NOMO-1 treated with dmso at 0.1 percent for 144 hours (cell line): ENCODE measurements at regions not wholly inside any gene's neighbourhood (a gene's known extent, or its start where the extent isn't known, plus 50 kb on each side); places are given as distances from the start of the nearest gene placed in this dataset.
"Not testable (repeated sequence)": the region's sequence is repeated elsewhere in the genome, so short reads cannot be mapped to it uniquely, and the experiment has no call there.

Experiments
- DNase-seq: peaks from one replicate; lab custom pipeline; 2025; ENCODE audit not compliant: unreplicated experiment; lab: John Stamatoyannopoulos, UW

GRCh38 chr1:238783633-238784032, 602.7 kb upstream of the CHRM3 start:
- DNase-seq: no peak

DNA sequence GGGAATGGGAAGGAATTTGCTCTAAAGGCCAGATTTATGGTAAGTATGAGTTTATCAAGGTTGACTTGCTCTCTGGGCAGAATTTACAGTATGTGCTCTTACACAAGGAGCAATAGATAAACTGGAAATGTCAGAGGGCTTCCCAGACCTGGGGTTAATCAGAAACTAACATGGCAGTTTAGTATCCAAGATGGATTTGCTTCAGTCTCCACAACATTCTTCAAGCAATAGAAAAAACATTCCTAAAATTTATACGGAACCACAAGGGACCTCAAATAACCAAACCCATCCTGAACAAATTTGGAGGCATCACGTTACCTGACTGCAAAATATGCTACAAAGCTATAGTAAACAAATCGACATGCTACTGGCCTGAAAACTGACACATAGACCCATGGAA, 606.7 kb upstream of the CHRM3 start:
- DNase-seq: no peak

- DNase-seq: no peak
Observed at GRCh38 chr1:238778113-238778512, 608.3 kb upstream of the CHRM3 start.

DNA sequence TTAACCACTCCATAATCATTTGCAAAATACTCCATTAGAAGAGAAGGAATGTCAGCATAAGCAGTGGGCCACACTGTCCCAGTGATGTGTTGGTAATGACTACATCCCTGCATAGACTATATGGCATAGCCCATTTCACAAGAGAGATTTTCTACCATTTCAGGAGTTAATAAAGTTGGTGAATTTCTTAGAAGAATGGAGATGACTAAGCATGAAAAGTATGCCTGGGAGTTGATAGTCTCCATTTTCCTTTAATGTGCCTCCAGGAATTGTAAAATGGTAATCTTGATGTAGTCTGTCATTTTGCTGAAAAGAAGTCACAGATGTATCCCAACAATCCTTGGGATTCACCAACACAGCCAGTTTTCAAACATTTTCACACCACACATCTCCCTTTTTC, 608.8 kb upstream of the CHRM3 start:
- no peak for DNase-seq

DNA sequence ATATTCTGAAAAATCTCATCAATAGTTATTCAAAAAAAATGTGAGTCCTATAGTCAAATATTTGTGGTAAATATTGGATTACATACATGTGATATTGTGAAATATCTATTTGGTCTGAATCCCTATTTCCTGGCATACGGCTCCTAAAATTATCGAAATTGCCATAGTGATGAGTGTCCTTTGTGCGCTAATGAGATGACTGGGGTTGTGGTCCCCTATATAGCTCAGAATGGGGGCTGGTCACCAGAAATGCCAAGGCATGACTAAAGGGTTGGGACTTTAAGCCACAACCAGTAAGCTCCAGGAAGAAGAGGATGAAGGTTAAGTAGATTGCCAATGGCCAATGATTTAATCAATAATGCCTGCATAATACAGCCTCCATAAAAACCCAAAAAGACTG, 610.2 kb upstream of the CHRM3 start:
- no peak for DNase-seq

DNA sequence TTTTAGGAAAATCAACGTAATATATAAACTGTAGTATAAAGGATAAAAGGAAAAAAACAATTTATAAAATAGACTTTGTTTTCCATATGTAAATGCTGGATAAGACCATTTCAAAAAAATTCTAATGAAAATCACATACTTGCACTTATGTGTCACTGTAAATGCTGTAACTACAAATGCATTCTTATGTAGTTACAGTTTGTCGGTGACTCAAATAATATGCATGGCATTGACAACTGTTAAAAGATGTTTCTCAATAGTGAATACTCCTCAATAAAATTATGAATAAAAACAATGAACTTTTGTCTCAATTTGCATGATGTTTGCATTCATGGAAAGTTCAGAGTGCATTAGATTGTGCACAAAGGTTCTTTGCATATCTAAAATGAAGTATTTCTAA, 614.0 kb upstream of the CHRM3 start:
- DNase-seq: no peak

- no peak for DNase-seq
Observed at GRCh38 chr1:238767321-238767720, 619.0 kb upstream of the CHRM3 start.

DNA sequence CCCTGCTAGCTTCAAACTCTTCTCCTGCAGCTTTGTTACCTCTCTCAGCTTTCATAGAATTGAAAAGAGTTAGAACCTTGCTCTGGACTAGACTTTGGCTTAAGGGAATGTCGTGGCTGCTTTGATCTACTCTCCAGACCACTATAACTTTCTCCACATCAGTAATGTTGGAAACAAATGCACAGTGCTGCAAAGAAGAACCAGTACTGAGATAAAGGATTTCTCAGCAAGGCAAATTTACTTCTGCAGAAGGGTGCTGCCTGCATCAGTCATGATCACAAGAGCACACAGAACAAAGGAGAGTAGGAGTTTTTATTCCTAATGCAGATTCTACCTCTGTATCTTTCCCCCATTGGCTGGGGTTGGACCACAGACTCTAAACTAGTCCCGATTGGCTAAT, 621.6 kb upstream of the CHRM3 start:
- no peak for DNase-seq

DNA sequence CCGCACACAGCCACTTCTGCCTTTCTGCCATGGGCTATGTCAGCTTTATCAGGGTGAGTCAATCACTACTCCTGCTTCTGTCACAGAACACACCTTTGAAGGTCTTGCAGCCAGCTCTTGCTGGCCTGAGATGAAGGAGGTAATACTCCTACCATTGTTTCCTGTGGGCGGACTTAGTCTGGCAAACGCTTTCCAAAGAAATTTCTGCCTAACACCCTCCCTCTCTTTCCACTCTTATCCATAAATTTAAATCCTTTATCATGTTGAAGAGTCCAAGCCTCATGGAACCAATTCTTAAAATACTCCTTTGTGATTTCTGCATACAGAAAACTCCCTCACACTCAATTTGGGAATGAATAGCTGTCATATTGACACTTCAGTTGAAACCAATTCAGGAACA, 633.1 kb upstream of the CHRM3 start:
- DNase-seq: no peak

DNA sequence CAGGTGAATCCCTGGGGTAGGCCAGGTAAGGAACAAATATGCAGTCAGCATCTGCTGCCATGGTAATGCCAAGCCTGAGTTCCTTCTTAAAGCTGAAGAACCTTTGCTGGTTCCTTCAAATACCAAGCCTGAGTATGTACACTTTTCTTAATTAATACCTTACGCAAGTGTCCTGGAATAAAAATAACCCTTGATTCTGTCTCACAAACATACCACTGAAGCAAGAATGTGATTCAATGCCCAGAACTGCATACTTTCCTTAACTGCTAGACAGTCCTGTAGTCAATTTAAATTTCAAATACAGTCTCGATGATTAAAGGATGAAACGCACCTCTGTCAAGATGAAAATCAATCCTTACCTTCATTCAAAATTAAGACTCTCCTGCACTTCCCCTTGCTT, 634.0 kb upstream of the CHRM3 start:
- no peak for DNase-seq

- no peak for DNase-seq
Observed at GRCh38 chr1:238745069-238745468, 641.3 kb upstream of the CHRM3 start.

GRCh38 chr1:238738892-238739291, 647.5 kb upstream of the CHRM3 start:
- no peak for DNase-seq

DNA sequence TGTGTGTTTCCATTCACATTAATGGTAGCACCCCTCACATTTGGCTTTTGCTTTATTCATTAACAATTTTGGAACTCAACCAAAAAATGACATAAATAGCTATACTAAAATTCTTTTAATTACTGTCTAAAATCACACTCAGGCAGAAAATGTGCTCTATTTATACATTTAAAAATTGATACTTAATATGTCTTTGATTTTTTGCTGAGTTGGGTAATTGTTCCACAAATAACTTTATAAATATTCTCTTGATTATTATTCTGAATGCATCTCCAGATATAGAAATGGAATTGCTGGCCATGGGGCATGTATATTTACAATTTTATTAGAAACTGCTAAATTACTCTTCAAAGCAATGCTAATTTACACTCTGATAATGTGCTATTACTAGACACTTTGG, 658.7 kb upstream of the CHRM3 start:
- no peak for DNase-seq

DNA sequence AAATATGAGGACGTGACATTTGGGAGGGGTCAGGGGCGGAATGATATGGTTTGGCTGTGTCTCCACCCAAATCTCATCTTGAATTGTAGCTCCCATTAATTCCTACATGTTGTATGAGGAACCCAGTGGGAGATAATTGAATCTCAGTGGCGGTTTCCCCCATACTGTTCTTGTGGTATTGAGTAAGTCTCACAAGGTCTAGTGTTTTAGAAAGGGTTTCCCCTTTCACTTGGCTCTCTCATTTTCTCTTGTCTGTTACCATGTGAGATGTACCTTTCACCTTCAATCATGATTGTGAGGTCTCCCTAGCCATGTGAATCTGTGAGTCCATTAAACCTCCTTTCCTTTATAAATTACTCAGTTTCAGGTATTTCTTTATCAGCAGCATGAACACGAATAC, 663.6 kb upstream of the CHRM3 start:
- DNase-seq: no peak

GRCh38 chr1:238710697-238711096, 675.7 kb upstream of the CHRM3 start:
- no peak for DNase-seq

DNA sequence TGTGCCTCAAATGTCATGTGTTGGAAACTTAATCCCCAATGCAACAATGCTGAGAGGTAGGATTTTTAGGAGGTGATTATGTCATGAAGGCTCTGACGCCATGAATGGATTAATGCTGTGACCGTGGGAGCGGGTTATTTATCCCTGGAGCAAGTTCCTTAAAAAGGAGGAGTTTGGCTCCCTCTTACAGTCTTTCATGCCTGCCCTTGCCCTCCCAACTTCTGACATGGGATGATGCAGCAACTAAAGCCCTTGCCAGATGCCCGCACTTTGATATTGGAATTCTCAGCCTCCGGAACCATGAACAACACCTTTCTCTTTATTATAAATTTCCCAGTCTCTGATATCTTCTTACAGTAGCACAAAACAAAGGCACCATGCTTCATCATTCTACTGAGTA, 685.3 kb upstream of the CHRM3 start:
- no peak for DNase-seq

DNA sequence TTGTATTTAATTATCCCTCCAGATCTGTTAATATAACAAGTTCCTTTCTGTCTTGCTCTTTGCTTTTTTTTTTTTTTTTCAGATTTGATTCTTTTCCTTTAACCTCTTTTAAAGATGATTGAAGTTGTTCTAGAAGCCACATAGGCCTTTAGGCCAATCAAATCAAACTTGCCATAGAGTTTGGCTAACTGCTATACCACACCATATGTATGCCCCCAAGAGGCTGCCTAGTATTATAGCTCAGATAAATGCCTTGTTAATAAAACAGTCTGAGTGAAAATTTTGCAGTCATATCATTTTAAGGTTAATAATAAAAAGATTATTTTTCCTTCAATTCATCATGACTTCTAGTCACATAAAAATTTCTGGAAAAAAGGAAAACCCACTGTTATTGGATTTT, 696.0 kb upstream of the CHRM3 start:
- no peak for DNase-seq

DNA sequence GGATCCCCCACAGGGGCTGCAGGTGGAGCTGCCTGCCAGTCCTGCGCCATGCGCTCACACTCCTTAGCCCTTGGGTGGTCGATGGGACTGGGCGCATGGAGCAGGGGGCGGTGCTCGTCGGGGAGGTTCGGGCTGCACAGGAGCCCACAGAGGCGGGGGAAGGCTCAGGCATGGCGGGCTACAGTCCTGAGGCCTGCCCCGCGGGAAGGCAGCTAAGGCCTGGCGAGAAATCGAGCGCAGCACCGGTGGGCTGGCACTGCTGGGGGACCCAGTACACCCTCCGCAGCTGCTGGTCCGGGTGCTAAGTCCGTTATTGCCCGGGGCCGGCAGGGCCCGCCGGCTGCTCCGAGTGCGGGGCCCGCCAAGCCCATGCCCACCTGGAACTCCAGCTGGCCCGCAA, 701.8 kb upstream of the CHRM3 start:
- DNase-seq: not testable (repeated sequence)

DNA sequence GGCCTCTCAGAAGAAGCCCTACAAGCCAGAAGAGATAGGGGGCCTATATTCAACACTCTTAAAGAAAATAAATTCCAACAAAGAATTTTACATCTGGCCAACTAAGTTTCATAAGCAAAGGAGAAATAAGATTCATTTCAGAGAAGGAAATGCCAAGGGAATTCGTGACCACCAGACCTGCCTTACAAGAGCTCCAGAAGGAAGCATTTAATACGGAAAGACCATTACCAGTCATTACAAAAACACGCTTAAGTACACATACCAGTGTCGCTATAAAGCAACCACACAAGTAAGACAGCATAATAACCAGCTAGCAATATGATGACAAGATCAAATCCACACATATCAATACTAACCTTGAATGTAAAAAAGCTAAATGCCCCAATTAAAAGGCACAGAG, 704.9 kb upstream of the CHRM3 start:
- no peak for DNase-seq

DNA sequence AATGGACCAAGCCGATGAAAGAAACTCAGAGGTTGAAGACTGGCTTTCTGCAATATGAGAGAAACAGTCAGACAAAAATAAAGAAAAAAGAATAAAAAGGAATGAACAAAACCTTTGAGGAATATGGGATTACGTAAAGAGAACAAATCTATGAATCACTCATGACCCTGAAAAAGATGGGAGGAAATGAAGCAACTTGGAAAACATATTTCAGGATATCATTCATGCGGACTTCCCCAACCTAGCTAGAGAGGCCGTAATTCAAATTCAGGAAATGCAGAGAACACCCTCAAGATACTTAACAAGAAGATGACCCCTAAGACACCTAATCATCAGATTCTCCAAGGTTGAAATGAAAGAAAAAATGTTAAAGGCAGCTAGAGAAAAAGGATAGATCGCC, 705.3 kb upstream of the CHRM3 start:
- no peak for DNase-seq

- DNase-seq: no peak
Observed at GRCh38 chr1:238677567-238677966, 708.8 kb upstream of the CHRM3 start.

DNA sequence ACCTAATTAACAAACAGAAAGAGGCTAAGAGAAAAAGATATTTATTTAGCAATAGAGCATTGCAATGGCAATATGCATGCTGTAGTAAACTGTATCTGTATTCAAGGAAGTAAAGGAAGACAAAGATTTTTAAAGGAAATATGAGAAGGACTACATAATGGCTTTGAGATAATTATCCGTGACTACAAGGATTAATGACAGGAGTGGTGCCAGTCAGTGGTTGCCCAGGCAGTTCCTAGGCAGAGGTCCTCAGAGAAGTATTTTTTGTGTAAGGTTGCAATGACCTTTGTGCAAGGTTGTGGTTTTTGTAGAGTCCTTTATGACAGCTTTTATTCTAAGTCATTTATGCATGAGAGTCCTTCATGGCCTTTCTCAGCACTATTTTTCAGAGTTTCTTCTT, 711.1 kb upstream of the CHRM3 start:
- DNase-seq: no peak

DNA sequence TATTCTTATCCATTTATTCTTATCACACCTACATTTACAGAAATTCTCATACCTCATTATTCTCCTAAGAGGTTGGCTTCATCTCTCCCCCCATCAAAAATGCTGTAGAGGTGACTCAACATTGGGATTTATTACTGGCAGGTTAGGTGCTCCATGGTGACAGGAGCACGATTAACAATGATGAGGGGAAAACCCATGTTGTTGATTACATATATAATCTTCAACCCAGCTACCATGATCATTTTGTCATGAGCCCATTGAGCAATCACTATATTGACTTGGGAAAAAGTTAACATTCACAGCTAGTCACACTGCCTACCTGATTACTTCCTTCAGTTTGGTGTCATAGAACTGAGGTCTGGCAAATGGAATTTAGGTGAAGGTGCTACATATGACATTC, 712.1 kb upstream of the CHRM3 start:
- DNase-seq: no peak

DNA sequence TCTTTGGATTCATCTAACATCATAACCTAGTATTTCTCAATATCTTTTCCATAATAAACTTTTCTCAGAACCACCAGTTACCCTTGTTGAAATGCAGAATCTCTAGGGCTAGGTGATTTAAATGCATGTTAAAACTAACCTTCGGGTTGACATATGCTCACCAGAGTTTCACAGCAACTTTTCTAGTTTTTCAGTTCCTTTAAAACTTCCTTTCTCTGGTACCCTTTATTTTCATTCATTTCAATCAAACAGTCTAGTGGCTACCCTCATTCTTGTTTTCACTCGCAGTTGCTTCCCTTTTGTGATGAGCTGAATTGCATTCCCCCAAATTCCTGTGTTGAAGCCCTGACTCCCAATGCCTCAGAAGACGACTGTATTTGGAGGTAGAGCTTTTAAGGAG, 712.8 kb upstream of the CHRM3 start:
- no peak for DNase-seq
